A549 (cell line): ENCODE measurements at regions not wholly inside any gene's neighbourhood (a gene's known extent, or its start where the extent isn't known, plus 50 kb on each side); places are given as distances from the start of the nearest gene placed in this dataset.

Experiments used
- ATAC-seq, 2 experiments: fragments of 200-7000 bp in 1 of 2; fragments of >200 bp in 1 of 2; cut with Nextera tagmentation in 1 of 2; cut with Tn5 transposase in 1 of 2; 3 replicates each; pipeline versions ENCODE4 v1.8.0 to v1.9.1; 2018 to 2020; ENCODE audit warnings: mild to moderate bottlenecking in 1 of 2, moderate library complexity in 1 of 2
- CTCF ChIA-PET: fragments of 300-600 bp; sonication (Branson Sonifier 250); formaldehyde crosslinking; extraction: SDS; loops from one replicate; lab custom pipeline; 2021; ENCODE audit warnings: antibody characterized with exemption, inconsistent platforms; lab: Yijun Ruan, JAX
- POLR2A ChIA-PET: fragments of 350-600 bp; formaldehyde crosslinking; extraction: SDS; loops from one replicate; lab custom pipeline; 2021; ENCODE audit warnings: antibody characterized with exemption, inconsistent platforms; lab: Yijun Ruan, JAX
- DNase-seq, 2 experiments: peaks; one replicate each; pipeline versions ENCODE4 v3.0.0 to v3.0.0-alpha.2; 2011 to 2016; ENCODE audit warnings: low read depth in 1 of 2, low spot score in 1 of 2
- FAIRE-seq: peaks from 2 replicates; lab custom pipeline; 2011; peaks lifted over from hg19 to GRCh38; lab: Jason Lieb, UNC
- H3K27ac ChIP-seq, 2 experiments: fragments of >200 bp; sonication (Bioruptor Twin); formaldehyde crosslinking; 3 replicates each; pipeline ENCODE4 v1.5.1; 2016 to 2017
- H3K4me1 ChIP-seq: fragments of >200 bp; sonication (Bioruptor Twin); formaldehyde crosslinking; 3 replicates; pipeline ENCODE4 v1.6.1; 2016
- H3K4me2 ChIP-seq: fragments of >200 bp; sonication (Bioruptor Twin); formaldehyde crosslinking; 3 replicates; pipeline ENCODE4 v1.6.1; 2016
- H3K4me3 ChIP-seq: fragments of >200 bp; sonication (Bioruptor Twin); formaldehyde crosslinking; 3 replicates; pipeline ENCODE4 v1.5.1; 2016
- H3K9me3 ChIP-seq: fragments of >200 bp; sonication (Bioruptor Twin); formaldehyde crosslinking; 3 replicates; pipeline ENCODE4 v1.6.1; 2016
- BHLHE40 ChIP-seq: IDR thresholded peaks from 2 replicates; pipeline ENCODE4 v1.6.1; 2012; ENCODE audit warnings: low read depth, low read length, inconsistent platforms
- CHD2 ChIP-seq: fragments of 150-350 bp; IDR thresholded peaks from 2 replicates; pipeline ENCODE4 v1.6.1; 2014; ENCODE audit warnings: low read length; ENCODE audit not compliant: partially characterized antibody
- CHD4 ChIP-seq: fragments of 200-600 bp; sonication (generic); IDR thresholded peaks from 2 replicates; pipeline ENCODE4 v1.6.1; 2016; ENCODE audit warnings: antibody characterized with exemption, mild to moderate bottlenecking, borderline replicate concordance
- EP300 ChIP-seq, 2 experiments: fragments of >200 bp; sonication (Bioruptor Twin); formaldehyde crosslinking; IDR thresholded peaks; 2 replicates in 1 of 2; 3 replicates in 1 of 2; pipeline ENCODE4 v1.6.1; 2016 to 2017
- ESRRA ChIP-seq: fragments of 150-350 bp; IDR thresholded peaks from 2 replicates; pipeline ENCODE4 v1.6.1; 2014; ENCODE audit warnings: mild to moderate bottlenecking, low read length, borderline replicate concordance
- FOXS1 ChIP-seq: fragments of 250-450 bp; sonication (Bioruptor Pico); IDR thresholded peaks from 2 replicates; pipeline ENCODE4 v1.5.0; 2020; ENCODE audit warnings: mild to moderate bottlenecking, moderate library complexity
- GATA3 ChIP-seq: IDR thresholded peaks from 2 replicates; pipeline ENCODE4 v1.6.1; 2012; ENCODE audit warnings: borderline replicate concordance
- HDAC2 ChIP-seq: fragments of 200-600 bp; sonication (generic); IDR thresholded peaks from 2 replicates; pipeline ENCODE4 v1.6.1; 2016
- HES2 ChIP-seq: fragments of >200 bp; sonication (Bioruptor Twin); formaldehyde crosslinking; IDR thresholded peaks from 2 replicates; pipeline ENCODE4 v1.6.1; 2016
- HMGXB4 ChIP-seq: fragments of 250-450 bp; sonication (Bioruptor Pico); IDR thresholded peaks from 2 replicates; pipeline ENCODE4 v1.5.0; 2021; ENCODE audit warnings: mild to moderate bottlenecking, moderate library complexity, borderline replicate concordance
- HOXB13 ChIP-seq: fragments of 250-450 bp; sonication (Bioruptor Pico); IDR thresholded peaks from 2 replicates; pipeline ENCODE4 v1.5.0; 2020; ENCODE audit warnings: low read depth, mild to moderate bottlenecking, moderate library complexity
- HOXB5 ChIP-seq: fragments of 250-450 bp; sonication (Bioruptor Pico); IDR thresholded peaks from 2 replicates; pipeline ENCODE4 v1.5.0; 2020; ENCODE audit warnings: mild to moderate bottlenecking, moderate library complexity
- JUNB ChIP-seq: fragments of >200 bp; sonication (Bioruptor Twin); formaldehyde crosslinking; IDR thresholded peaks from 2 replicates; pipeline ENCODE4 v1.6.1; 2016
- KDM1A ChIP-seq: fragments of 200-600 bp; sonication (generic); IDR thresholded peaks from 2 replicates; pipeline ENCODE4 v1.6.1; 2016; ENCODE audit warnings: low read depth, mild to moderate bottlenecking
- MAFK ChIP-seq: fragments of 450-650 bp; IDR thresholded peaks from 2 replicates; pipeline ENCODE4 v1.6.1; 2014; ENCODE audit not compliant: partially characterized antibody
- MAX ChIP-seq: IDR thresholded peaks from 2 replicates; pipeline ENCODE4 v1.6.1; 2012
- MAZ ChIP-seq: fragments of 150-350 bp; IDR thresholded peaks from 2 replicates; pipeline ENCODE4 v1.6.1; 2014; ENCODE audit warnings: antibody characterized with exemption, low read depth, low read length, borderline replicate concordance
- NFE2L2 ChIP-seq: fragments of 150-350 bp; conservative IDR thresholded peaks from 2 replicates; pipeline ENCODE4 v1.6.1; 2014; ENCODE audit warnings: low read length
- NPAS2 ChIP-seq: fragments of 250-450 bp; sonication (Bioruptor Pico); IDR thresholded peaks from 2 replicates; pipeline ENCODE4 v1.8.0; 2022; ENCODE audit warnings: mild to moderate bottlenecking, moderate library complexity, borderline replicate concordance
- PHF8 ChIP-seq: fragments of 200-600 bp; sonication (generic); IDR thresholded peaks from 2 replicates; pipeline ENCODE4 v1.6.1; 2016; ENCODE audit warnings: low read depth, mild to moderate bottlenecking, antibody characterized with exemption, moderate library complexity, borderline replicate concordance
- RAD21 ChIP-seq, 2 experiments: fragments of >200 bp in 1 of 2; sonication (Bioruptor Twin) in 1 of 2; formaldehyde crosslinking in 1 of 2; IDR thresholded peaks in 1 of 2; conservative IDR thresholded peaks in 1 of 2; 2 replicates in 1 of 2; 3 replicates in 1 of 2; pipeline ENCODE4 v1.6.1; 2012 to 2018; ENCODE audit warnings: inconsistent platforms in 1 of 2
- RCOR1 ChIP-seq: fragments of 150-350 bp; IDR thresholded peaks from 2 replicates; pipeline ENCODE4 v1.6.1; 2014; ENCODE audit warnings: antibody characterized with exemption, low read length, low read depth
- RFX5 ChIP-seq: fragments of 450-650 bp; IDR thresholded peaks from 2 replicates; pipeline ENCODE4 v1.7.1; 2014; ENCODE audit warnings: antibody characterized with exemption, mild to moderate bottlenecking, moderate library complexity
- SMC3 ChIP-seq: fragments of >200 bp; sonication (Bioruptor Twin); formaldehyde crosslinking; IDR thresholded peaks from 3 replicates; pipeline ENCODE4 v1.6.1; 2018; ENCODE audit warnings: inconsistent platforms
- ZC3H11A ChIP-seq: fragments of 450-650 bp; IDR thresholded peaks from 2 replicates; pipeline ENCODE4 v1.6.1; 2014; ENCODE audit warnings: antibody characterized with exemption, mild to moderate bottlenecking
- ZFP36 ChIP-seq: fragments of 450-650 bp; IDR thresholded peaks from 2 replicates; pipeline ENCODE4 v1.6.1; 2014; ENCODE audit warnings: borderline replicate concordance; ENCODE audit not compliant: partially characterized antibody
- WGBS: methylation state at CpG from one replicate; pipeline ENCODE4 v1.1.6; 2017; ENCODE audit errors: missing lambda C conversion rate; 5-methylcytosine and 5-hydroxymethylcytosine counted together

DNA sequence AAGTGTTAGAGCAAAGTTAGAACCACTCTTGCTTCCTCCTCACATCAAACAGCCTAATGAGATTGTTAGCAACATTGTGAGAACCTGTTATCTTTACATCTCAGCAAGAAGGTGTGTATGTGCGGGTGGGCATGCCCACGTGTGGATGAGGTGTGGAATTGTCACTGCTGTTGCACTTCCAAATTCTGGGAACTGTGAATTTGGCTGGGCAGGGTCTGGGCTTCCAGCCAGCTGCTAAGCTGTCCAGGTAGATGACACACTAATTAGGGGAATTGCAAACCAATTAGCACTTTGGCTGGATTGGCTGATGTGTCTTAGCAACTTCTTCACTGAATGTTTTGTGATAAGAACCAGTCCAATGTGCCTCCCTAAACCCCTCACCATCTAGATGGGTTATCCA, 848.2 kb downstream of the DHX35 start:
- CTCF ChIA-PET: no interaction called here
- Histone ChIP-seq H3K4me2 (no peak overlapping the region), H3K27ac (no peak overlapping the region), H3K9me3 (no peaks in the 10 kb centered on the region), H3K4me1 (no peaks in the 10 kb centered on the region), H3K4me3 (no peak overlapping the region)
- DNase-seq: no peak
- 10% methylated on average over 2 of the region's 2 CpGs for WGBS
- ATAC-seq: no peak
- FAIRE-seq: no peak
- TF ChIP-seq JUNB (no peak), CHD4 (no peak), NPAS2 (no peak), GATA3 (no peak), HMGXB4 (CRISPR knock-in tag) (no peak), RFX5 (no peak), MAFK (no peak), BHLHE40 (no peak), HDAC2 (no peak), MAZ (no peak)
- POLR2A ChIA-PET: no interaction called here

- ChIA-PET POLR2A (no interaction called here), CTCF (no interaction called here)
- Histone ChIP-seq H3K27ac (no peak overlapping the region), H3K4me1 (no peaks in the 10 kb centered on the region), H3K4me2 (no peak overlapping the region), H3K9me3 (no peaks in the 10 kb centered on the region), H3K4me3 (no peak overlapping the region)
- no peak for TF ChIP-seq CHD2
- TF ChIP-seq ZC3H11A: no peak
- no peak for TF ChIP-seq EP300 (IDR thresholded peaks at IDR 0.05)
- TF ChIP-seq SMC3: no peak
- no peak for TF ChIP-seq KDM1A
- no peak for TF ChIP-seq ZFP36
- no peak for TF ChIP-seq MAZ
- TF ChIP-seq HES2: no peak
- TF ChIP-seq RFX5: no peak
- TF ChIP-seq FOXS1: no peak
- TF ChIP-seq PHF8: no peak
- TF ChIP-seq MAX: no peak
- no peak for TF ChIP-seq NFE2L2
- no peak for TF ChIP-seq NPAS2
- no peak for TF ChIP-seq ESRRA
- no peak for TF ChIP-seq HOXB5 (CRISPR knock-in tag)
- no peak for TF ChIP-seq RAD21 (conservative IDR thresholded peaks at IDR 0.05 in 1 of 2, IDR thresholded peaks at IDR 0.05 in 1 of 2)
- no peak for TF ChIP-seq RCOR1
- DNase-seq: no peak
- 0% methylated on average over 1 of the region's 1 CpG for WGBS
- no peak for FAIRE-seq
- ATAC-seq: no peak
Observed at GRCh38 chr20:39808613-39809012, 846.5 kb downstream of the DHX35 start.

DNA sequence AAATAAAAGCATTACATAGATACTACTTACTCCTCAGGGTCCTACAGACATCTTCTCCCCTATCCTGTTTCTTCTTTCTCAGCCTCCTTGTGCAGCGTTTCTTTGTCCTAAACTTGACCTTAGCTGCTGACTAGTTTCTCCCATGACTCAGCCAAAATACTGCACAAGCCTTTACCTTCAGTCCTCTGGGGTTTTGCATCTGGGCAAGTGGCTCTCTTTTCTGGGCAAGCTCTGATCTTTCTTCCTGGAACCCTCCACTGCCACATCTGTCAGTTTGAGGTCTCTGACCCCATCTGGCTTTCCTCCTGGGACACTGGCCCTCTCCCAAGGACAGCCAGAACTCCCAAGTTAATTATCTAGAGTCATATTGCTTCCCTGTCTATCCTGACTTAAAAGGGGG, 838.4 kb downstream of the DHX35 start:
- H3K4me3 ChIP-seq: no peak overlapping the region
- 0 out of 6 replicates have a peak overlapping the region, but pooled peaks of 1 of the 2 experiments have one; percentile 16 for H3K27ac ChIP-seq
- 0% methylated on average over 1 of the region's 1 CpG for WGBS
- POLR2A ChIA-PET: no interaction called here
- peak in 1 of 2 experiments; percentile 26 for DNase-seq
- TF ChIP-seq HOXB13: no peak
- ATAC-seq: peak; percentile 27 to 50; a peak in 1 of 6 replicates
- no peak for FAIRE-seq
- no peaks in the 10 kb centered on the region for H3K4me1 ChIP-seq
- CTCF ChIA-PET: interaction anchor here (1.1 kb wide), 1 partner anchor 9 kb away, joined by 3 read pairs; no protein-coding TSS in a partner anchor
- no peaks in the 10 kb centered on the region for H3K9me3 ChIP-seq
- 0 out of 3 replicates have a peak overlapping the region, but pooled peaks have one; percentile 17 for H3K4me2 ChIP-seq
